ENCODE measurements at regions not wholly inside any gene's neighbourhood (a gene's known extent, or its start where the extent isn't known, plus 50 kb on each side); places are given as distances from the start of the nearest gene placed in this dataset.

GRCh38 chr5:96036301-96036700, 74.7 kb upstream of the ELL2 start (continued):
- no peak for TF ChIP-seq ATF6 (CRISPR knock-in tag; IDR thresholded peaks at IDR 0.05)

- Mint-ChIP-seq H3K36me3 (no peaks in the 10 kb centered on the region), H3K27me3 (ENCODE audit: low read depth) (no peaks in the 10 kb centered on the region)
Measured at GRCh38 chr5:96035796-96036195, 74.1 kb upstream of the ELL2 start.

More at GRCh38 chr5:96035796-96036195, 74.1 kb upstream of the ELL2 start:
- ChIA-PET CTCF (no interaction called here), POLR2A (no interaction called here)
- Mint-ChIP-seq H3K27ac (no peak overlapping the region), H3K4me3 (no peak overlapping the region), H3K9me3 (peaks cover 22% of the 10 kb centered on the region), H3K4me1 (no peaks in the 10 kb centered on the region)
- DNase-seq (ENCODE audit: low spot score) (no peak), ATAC-seq (no peak)
- TF ChIP-seq ZNF281 (CRISPR knock-in tag; IDR thresholded peaks at IDR 0.05) = no peak
- TF ChIP-seq PRDM15 (CRISPR knock-in tag; IDR thresholded peaks at IDR 0.05) = no peak
- no peak for TF ChIP-seq TP53 (CRISPR knock-in tag; IDR thresholded peaks at IDR 0.05)
- no peak for TF ChIP-seq ELF4 (CRISPR knock-in tag; IDR thresholded peaks at IDR 0.05; ENCODE audit: low read depth)
- no peak for TF ChIP-seq E2F1 (CRISPR knock-in tag; IDR thresholded peaks at IDR 0.05)
- TF ChIP-seq USF1 (CRISPR knock-in tag; IDR thresholded peaks at IDR 0.05) = no peak
- no peak for TF ChIP-seq ATF1 (CRISPR knock-in tag; IDR thresholded peaks at IDR 0.05)
- no peak for TF ChIP-seq IRF2 (CRISPR knock-in tag; IDR thresholded peaks at IDR 0.05; ENCODE audit: borderline replicate concordance, low read depth)
- TF ChIP-seq ZNF232 (CRISPR knock-in tag; IDR thresholded peaks at IDR 0.05) = no peak
- TF ChIP-seq ZNF671 (CRISPR knock-in tag; IDR thresholded peaks at IDR 0.05) = no peak
- no peak for TF ChIP-seq ZNF138 (CRISPR knock-in tag; conservative IDR thresholded peaks at IDR 0.05)
- no peak for TF ChIP-seq HMGXB4 (CRISPR knock-in tag; IDR thresholded peaks at IDR 0.05)
- no peak for TF ChIP-seq ERG (CRISPR knock-in tag; IDR thresholded peaks at IDR 0.05)
- TF ChIP-seq ZBTB21 (CRISPR knock-in tag; IDR thresholded peaks at IDR 0.05; ENCODE audit: borderline replicate concordance) = no peak
- TF ChIP-seq SMAD4 (CRISPR knock-in tag; IDR thresholded peaks at IDR 0.05) = no peak
- TF ChIP-seq HMGA2 (CRISPR knock-in tag; IDR thresholded peaks at IDR 0.05) = no peak
- no peak for TF ChIP-seq CREM (CRISPR knock-in tag; IDR thresholded peaks at IDR 0.05)
- no peak for TF ChIP-seq ZBTB43 (CRISPR knock-in tag; IDR thresholded peaks at IDR 0.05)
- TF ChIP-seq ZNF219 (CRISPR knock-in tag; IDR thresholded peaks at IDR 0.05; ENCODE audit: borderline replicate concordance) = no peak
- TF ChIP-seq JUN (CRISPR knock-in tag; IDR thresholded peaks at IDR 0.05) = no peak
